ENCODE measurements at regions not wholly inside any gene's neighbourhood (a gene's known extent, or its start where the extent isn't known, plus 50 kb on each side); places are given as distances from the start of the nearest gene placed in this dataset.

DNA sequence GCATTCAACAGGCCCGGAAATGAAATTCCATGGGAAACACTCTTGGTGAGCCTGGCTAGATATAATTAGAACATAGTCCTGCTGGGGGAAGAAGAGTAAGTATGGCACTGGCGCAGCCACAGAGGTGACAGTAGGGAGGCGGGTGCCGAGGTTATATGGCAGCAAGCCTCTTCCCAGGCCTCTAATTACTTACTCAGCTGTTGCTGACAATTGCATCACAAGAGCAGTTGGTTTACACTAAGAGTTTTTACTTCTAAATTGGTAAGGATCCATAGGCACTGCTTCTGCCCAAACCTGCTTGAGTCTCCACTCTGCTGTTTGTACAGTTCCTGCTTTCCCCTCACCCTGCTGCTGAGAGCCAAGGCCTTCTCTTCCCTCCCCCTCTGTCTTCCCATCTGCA lies 93.3 kb upstream of the DUSP5 start:
- no peak for TF ChIP-seq POLR2A (IDR thresholded peaks at IDR 0.05)
- TF ChIP-seq, protein P1, sequence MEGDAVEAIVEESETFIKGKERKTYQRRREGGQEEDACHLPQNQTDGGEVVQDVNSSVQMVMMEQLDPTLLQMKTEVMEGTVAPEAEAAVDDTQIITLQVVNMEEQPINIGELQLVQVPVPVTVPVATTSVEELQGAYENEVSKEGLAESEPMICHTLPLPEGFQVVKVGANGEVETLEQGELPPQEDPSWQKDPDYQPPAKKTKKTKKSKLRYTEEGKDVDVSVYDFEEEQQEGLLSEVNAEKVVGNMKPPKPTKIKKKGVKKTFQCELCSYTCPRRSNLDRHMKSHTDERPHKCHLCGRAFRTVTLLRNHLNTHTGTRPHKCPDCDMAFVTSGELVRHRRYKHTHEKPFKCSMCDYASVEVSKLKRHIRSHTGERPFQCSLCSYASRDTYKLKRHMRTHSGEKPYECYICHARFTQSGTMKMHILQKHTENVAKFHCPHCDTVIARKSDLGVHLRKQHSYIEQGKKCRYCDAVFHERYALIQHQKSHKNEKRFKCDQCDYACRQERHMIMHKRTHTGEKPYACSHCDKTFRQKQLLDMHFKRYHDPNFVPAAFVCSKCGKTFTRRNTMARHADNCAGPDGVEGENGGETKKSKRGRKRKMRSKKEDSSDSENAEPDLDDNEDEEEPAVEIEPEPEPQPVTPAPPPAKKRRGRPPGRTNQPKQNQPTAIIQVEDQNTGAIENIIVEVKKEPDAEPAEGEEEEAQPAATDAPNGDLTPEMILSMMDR (IDR thresholded peaks at IDR 0.05), result no peak
